HG02759 (cell line): ENCODE measurements at regions not wholly inside any gene's neighbourhood (a gene's known extent, or its start where the extent isn't known, plus 50 kb on each side); places are given as distances from the start of the nearest gene placed in this dataset.
"Not testable (repeated sequence)": the region's sequence is repeated elsewhere in the genome, so short reads cannot be mapped to it uniquely, and the experiment has no call there.

Experiments used
- ATAC-seq: cut with Tn5 transposase; IDR thresholded peaks from one replicate; pipeline ENCODE4 v1.9.1; 2021; ENCODE audit warnings: mild to moderate bottlenecking, moderate library complexity; ENCODE audit not compliant: unreplicated experiment

DNA sequence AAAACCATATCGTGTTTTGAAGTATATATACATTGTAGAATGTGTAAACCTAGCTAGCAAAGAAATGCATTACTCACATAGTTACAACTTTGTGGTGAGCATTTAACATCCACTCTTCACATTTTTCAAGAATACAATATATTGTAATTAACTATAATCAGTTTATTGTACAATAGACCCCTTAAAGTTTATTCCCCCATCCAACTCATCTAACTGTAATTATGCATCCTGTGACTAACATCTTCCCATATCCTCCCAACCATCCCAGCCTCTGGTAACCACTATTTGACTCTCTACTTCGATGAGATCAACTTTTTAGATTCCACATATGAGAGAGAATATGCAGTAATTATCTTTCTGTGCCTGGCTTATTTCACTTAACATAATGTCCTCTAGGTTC is 526.4 kb downstream of the KIF20B start:
- ATAC-seq: no peak

DNA sequence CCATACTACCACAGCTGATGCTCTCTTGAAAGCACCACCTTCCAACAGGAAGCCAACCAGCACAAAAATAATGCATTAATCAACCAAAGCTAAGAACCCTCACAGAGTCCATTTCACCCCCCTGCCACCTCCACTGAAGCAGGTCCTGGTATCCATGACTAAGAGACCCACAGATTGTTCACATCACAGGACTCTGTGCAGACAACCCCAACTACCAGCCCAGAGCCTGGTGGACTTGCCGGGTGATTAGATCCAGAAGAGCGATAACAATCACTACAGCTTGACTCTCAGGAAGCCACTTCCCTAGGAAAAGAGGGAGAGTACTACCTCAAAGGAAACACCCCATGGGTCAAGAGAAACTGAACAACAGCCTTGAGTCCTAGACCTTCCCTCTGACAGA is 528.1 kb downstream of the KIF20B start:
- no peak for ATAC-seq

- ATAC-seq: not testable (repeated sequence)
Observed at GRCh38 chr10:90233805-90234204, 532.4 kb downstream of the KIF20B start.

DNA sequence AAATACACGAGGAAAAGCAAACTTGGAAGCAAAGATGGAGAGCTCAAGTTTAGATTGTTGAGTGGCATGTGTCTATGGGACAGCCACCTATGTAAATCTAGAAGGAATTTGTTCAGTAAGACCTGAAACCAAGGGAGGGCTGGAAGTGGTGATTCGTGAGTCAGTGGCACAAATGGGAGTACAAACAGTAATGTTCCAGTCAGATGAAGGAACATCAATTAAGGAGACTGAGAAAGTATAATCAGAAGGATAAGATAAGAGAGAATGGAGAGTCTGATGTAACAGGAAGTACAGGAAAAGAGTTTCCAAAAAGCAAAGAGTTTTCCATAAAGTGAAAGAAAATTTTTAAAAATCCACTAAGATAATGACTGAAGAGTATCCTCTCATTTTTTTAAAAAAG is 544.2 kb downstream of the KIF20B start:
- no peak for ATAC-seq

DNA sequence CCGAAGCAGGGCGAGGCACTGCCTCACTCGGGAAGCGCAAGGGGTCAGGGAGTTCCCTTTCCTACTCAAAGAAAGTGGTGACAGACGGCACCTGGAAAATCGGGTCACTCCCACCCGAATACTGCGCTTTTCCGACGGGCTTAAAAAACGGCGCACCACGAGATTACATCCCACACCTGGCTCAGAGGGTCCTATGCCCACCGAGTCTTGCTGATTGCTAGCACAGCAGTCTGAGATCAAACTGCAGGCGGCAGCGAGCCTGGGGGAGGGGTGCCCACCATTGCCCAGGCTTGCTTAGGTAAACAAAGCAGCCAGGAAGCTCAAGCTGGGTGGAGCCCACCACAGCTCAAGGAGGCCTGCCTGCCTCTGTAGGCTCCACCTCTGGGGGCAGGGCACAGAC is 549.4 kb downstream of the KIF20B start:
- not testable (repeated sequence) for ATAC-seq

DNA sequence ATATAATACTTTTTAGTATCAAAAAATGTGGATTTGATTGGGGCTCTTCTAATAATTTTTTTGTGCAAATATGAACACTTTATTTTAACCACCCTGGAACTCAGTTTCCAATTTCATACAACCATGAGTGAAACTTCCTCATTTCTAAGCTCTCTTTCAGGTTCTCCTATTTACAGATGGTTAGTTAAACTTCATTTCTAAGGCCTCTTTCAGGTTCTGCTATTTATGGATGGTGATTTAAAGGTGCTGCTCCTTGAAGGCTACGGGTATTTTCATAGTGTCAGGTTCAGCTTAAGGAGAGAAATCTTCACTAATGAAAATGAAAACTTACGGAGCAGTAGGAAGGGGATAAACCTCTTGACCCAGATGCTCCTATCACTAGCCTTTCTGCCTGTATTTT is 568.3 kb downstream of the KIF20B start:
- ATAC-seq: no peak

DNA sequence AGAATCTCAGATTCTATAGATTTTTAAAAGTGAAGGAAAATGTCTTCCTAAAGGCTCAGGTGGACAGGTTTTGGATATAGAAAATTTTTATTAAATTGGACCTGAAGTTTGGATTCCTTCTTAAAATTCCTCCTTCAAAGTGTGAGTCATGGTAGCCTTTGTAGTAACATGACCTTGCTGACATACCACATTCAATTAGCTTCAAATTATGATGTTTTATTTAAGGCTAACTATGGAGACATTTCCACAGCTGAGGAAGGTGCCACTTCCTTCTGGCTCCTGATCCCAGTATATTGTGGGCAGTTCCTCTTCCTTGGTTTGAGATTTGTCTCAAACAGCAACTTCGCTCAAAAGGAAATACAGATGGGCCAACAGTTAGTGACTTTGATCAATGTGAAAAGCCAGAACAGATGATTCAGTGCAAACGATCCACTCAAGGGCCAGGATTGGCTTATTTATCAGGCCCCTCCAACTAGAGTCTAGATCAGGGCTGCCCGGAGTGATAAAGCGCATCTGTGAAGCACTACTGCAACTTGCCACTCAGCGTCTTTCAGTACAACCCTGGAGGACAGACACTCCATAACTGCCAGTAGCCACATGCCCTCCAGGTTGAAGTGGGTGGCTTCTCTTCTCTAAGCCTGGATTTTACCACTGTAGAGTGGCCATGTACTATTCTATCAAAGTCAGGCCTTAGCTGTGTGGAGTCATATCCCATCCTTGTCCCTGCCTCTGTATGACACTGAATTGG is 573.5 kb downstream of the KIF20B start:
- no peak for ATAC-seq

DNA sequence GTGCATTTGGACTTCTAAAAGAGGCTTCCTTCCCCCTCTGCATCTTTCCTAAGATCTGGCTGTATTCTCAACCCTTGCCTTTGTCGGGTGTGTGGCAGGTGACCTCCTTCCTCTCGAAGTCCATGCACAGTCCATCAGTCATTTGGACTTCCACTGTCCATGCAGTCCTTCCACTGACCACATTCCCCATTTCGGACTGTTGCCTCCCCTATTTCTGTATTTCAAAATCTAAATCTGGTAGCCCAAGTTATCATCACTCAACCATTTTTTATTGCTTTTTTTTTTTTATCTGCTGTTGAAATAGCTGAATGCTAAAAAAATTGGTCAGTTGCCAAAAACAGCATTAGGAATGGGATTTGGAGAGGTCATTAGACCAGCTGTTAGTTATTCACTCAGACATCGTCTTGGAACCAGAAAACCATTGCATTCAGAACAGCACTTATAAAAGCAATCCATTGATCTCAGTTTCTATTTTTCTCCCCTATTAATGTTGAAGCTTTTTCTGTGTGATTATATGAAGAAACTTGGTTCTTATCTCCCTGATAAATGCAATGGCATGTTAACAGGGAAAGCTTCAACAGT is 575.6 kb downstream of the KIF20B start:
- no peak for ATAC-seq

GRCh38 chr10:90286406-90286805 is 571.4 kb downstream of the HTR7 start:
- no peak for ATAC-seq

GRCh38 chr10:90286941-90287340 is 570.9 kb downstream of the HTR7 start:
- no peak for ATAC-seq

DNA sequence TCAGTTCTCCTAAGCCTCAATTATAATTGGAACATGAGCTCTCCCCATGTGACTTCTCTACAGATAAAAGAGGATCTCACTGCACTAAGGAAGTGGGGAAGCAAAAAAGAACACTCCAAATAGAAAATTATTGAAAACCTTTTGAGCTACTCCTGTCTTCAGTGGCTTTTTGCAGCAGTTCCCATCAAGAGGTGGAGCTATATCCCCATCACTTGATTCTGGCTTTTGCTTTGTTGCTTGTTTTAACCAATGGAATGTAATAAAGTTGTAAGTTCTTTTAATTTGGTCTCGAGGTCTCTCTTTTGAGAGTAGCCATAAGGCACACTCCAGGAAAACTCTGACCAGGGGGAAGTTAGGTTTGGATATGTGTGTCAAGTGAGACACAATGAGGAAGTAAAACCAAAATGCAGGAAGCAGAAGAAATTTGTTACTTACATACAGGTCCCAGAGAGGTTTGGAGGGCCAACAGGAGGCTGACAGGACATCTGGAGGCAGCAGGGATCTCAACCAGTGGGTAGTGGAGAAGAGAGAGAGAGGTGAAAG is 569.4 kb downstream of the HTR7 start:
- ATAC-seq: no peak

GRCh38 chr10:90289037-90289436 is 568.8 kb downstream of the HTR7 start:
- no peak for ATAC-seq

DNA sequence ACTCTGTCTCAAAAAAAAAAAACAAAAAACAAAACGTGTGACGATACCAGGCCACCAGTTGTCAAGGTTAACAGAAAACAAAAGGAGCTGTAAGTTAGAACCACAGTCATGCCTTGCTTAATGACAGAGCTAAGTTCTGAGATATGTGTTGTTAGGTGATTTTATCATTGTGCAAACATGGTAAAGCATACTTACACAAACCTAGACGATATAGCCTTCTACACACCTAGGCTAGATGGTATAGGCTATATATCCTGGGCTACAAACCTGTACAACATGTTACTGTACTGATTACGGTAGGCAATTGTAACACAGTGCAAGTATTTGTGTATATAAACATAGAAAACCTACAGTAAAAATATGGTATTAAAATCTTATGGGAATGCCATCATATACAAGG is 564.2 kb downstream of the HTR7 start:
- ATAC-seq: no peak

GRCh38 chr10:90294821-90295540 is 562.9 kb downstream of the HTR7 start:
- ATAC-seq: not testable (repeated sequence)

GRCh38 chr10:90302031-90302430 is 555.8 kb downstream of the HTR7 start:
- not testable (repeated sequence) for ATAC-seq

- ATAC-seq: no peak
Observed at GRCh38 chr10:90302758-90303481, 554.9 kb downstream of the HTR7 start.

DNA sequence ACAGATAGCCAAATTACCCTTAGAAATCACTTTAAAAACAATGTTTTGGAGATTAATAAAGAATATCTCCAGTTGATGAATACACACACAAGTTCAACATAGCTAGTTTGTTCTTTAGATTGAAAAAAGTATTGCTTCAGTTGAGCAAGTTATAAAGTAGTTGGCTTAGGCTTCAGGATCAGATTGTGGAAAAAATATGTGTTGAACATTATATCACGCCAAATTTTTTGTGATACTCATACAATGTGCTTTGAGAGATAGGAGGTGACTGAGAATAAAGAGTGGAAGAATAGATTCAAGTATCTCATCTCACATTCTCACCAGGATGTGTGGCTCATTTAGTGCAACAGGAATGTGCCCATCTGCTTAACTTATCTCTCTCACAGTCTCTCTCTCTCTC is 553.3 kb downstream of the HTR7 start:
- no peak for ATAC-seq

GRCh38 chr10:90306187-90306586 is 551.7 kb downstream of the HTR7 start:
- ATAC-seq: no peak

DNA sequence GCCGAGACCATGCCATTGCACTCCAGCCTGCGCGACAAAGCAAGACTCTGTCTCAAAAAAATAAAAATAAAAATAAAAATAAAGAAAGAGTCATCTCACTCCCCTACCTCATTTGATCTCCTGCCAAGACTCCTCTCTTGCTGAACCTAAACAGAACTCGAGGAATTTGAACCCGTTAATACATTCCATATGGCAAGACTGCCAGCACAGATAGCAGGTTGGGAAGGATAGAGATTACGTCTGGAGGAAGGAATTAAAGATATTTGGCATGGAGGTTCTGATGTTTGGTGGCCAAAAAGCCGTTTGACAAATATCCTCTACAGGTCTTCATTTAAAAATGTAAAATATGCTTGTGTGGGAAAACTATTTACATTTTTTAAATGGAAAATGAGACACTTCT is 549.6 kb downstream of the HTR7 start:
- no peak for ATAC-seq

DNA sequence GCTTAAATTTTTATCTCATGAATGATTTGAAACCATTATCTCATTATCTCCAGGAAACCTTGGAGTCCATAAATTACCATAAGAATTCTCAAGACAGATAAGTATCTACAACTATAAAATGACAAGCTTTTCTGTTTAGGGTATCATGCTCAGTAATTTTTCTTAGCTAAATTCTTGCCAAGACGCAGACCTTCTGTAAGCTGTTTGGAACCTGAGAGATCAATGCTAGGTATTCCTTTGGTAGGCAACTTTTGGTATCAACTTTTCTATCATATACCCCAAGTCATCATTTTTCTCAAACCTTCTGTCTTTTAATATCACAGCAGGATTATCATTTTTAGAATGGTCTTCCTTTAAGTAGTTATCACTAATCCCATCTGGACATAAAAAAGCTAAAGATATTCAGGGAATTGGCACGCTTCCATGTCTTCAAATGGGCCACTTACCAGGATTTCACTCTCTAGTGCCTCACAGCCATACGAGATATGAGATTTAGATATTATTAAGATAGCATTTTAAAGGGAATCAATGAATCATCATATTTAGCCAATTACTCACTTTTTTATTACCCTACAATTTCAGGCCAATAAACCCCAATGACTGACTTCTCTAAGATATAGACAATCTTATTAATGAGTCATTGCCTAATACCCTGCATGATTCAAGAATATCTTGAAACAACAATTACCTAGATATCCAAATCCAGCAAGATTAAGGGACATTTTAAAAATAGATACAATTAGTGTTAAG is 544.1 kb downstream of the HTR7 start:
- no peak for ATAC-seq
